H9 (cell line): ENCODE measurements at regions not wholly inside any gene's neighbourhood (a gene's known extent, or its start where the extent isn't known, plus 50 kb on each side); places are given as distances from the start of the nearest gene placed in this dataset.
A peak's percentile ranks its signal among the peaks of the same experiment; 100 is the strongest.

ENCODE experiments used
- DNase-seq: peaks from one replicate; pipeline ENCODE4 v3.0.0-alpha.2; 2017
- H2AFZ ChIP-seq: one replicate; pipeline ENCODE4 v1.6.1; 2013; ENCODE audit warnings: mild to moderate bottlenecking, low read length, control low read depth, moderate library complexity
- H2AK5ac ChIP-seq: 2 replicates; pipeline ENCODE4 v1.6.1; 2013; ENCODE audit warnings: low read length, control low read depth, mixed read lengths; ENCODE audit not compliant: insufficient read length
- H2BK120ac ChIP-seq: one replicate; pipeline ENCODE4 v1.6.1; 2013; ENCODE audit warnings: low read depth, mild to moderate bottlenecking, low read length, control low read depth, inconsistent platforms; ENCODE audit not compliant: poor library complexity, severe bottlenecking
- H2BK12ac ChIP-seq: 2 replicates; pipeline ENCODE4 v1.6.1; 2013; ENCODE audit warnings: low read length, control low read depth, mixed read lengths, low read depth; ENCODE audit not compliant: insufficient read length
- H2BK15ac ChIP-seq: 2 replicates; pipeline ENCODE4 v1.6.1; 2013; ENCODE audit warnings: low read depth, low read length, control low read depth
- H2BK20ac ChIP-seq: one replicate; pipeline ENCODE4 v1.6.1; 2013; ENCODE audit warnings: low read depth, mild to moderate bottlenecking, low read length, control low read depth, inconsistent platforms; ENCODE audit not compliant: poor library complexity, severe bottlenecking
- H2BK5ac ChIP-seq: 2 replicates; pipeline ENCODE4 v1.6.1; 2013; ENCODE audit warnings: low read length, control low read depth, mixed read lengths; ENCODE audit not compliant: insufficient read length
- H3K14ac ChIP-seq: 2 replicates; pipeline ENCODE4 v1.6.1; 2013; ENCODE audit warnings: low read length, control low read depth; ENCODE audit not compliant: insufficient read depth
- H3K18ac ChIP-seq: 2 replicates; pipeline ENCODE4 v1.6.1; 2013; ENCODE audit warnings: low read depth, mild to moderate bottlenecking, mixed read lengths, low read length, control low read depth; ENCODE audit not compliant: insufficient read length
- H3K23ac ChIP-seq: 2 replicates; pipeline ENCODE4 v1.6.1; 2013; ENCODE audit warnings: low read length, control low read depth, mixed read lengths, low read depth; ENCODE audit not compliant: insufficient read length
- H3K23me2 ChIP-seq: 2 replicates; pipeline ENCODE4 v1.6.1; 2013; ENCODE audit warnings: low read depth, mild to moderate bottlenecking, mixed read lengths, low read length, control low read depth; ENCODE audit not compliant: insufficient read length, poor library complexity, severe bottlenecking
- H3K27ac ChIP-seq: 2 replicates; pipeline ENCODE4 v1.5.1; 2013; ENCODE audit warnings: low read length, control low read depth, mixed read lengths, low read depth; ENCODE audit not compliant: insufficient read length
- H3K27me3 ChIP-seq: 2 replicates; pipeline ENCODE4 v1.6.1; 2013; ENCODE audit warnings: low read length, control low read depth, inconsistent platforms; ENCODE audit not compliant: insufficient read depth
- H3K4ac ChIP-seq: 2 replicates; pipeline ENCODE4 v1.6.1; 2013; ENCODE audit warnings: low read depth, mild to moderate bottlenecking, control low read depth, inconsistent platforms, low read length, moderate library complexity
- H3K4me1 ChIP-seq: 2 replicates; pipeline ENCODE4 v1.6.1; 2013; ENCODE audit warnings: low read length, control low read depth, inconsistent platforms; ENCODE audit not compliant: insufficient read depth
- H3K4me2 ChIP-seq: 2 replicates; pipeline ENCODE4 v1.6.1; 2013; ENCODE audit warnings: low read length, control low read depth, mixed read lengths; ENCODE audit not compliant: insufficient read length, insufficient read depth
- H3K56ac ChIP-seq: 2 replicates; pipeline ENCODE4 v1.6.1; 2013; ENCODE audit warnings: low read depth, mild to moderate bottlenecking, mixed read lengths, low read length, control low read depth; ENCODE audit not compliant: insufficient read length
- H3K79me1 ChIP-seq: 2 replicates; pipeline ENCODE4 v1.6.1; 2013; ENCODE audit warnings: low read depth, mild to moderate bottlenecking, moderate library complexity, low read length, control low read depth, inconsistent platforms; ENCODE audit not compliant: insufficient read depth, poor library complexity, severe bottlenecking
- H3K79me2 ChIP-seq: 2 replicates; pipeline ENCODE4 v1.6.1; 2013; ENCODE audit warnings: low read length, control low read depth, inconsistent platforms; ENCODE audit not compliant: insufficient read depth
- H3K9ac ChIP-seq: 2 replicates; pipeline ENCODE4 v1.6.1; 2013; ENCODE audit warnings: low read length, control low read depth, mixed read lengths; ENCODE audit not compliant: insufficient read length; ENCODE audit errors: extremely low read depth
- H3K9me3 ChIP-seq: one replicate; pipeline ENCODE4 v1.6.1; 2013; ENCODE audit warnings: low read depth, low read length, inconsistent platforms; ENCODE audit not compliant: control insufficient read depth
- H3T11ph ChIP-seq: one replicate; pipeline ENCODE4 v1.6.1; 2013; ENCODE audit warnings: mild to moderate bottlenecking, low read length, control low read depth, inconsistent platforms
- H4K20me1 ChIP-seq: one replicate; pipeline ENCODE4 v1.6.1; 2013; ENCODE audit not compliant: control insufficient read depth, insufficient read length, insufficient read depth
- H4K5ac ChIP-seq: 2 replicates; pipeline ENCODE4 v1.6.1; 2013; ENCODE audit warnings: low read depth, mild to moderate bottlenecking, mixed read lengths, low read length, control low read depth; ENCODE audit not compliant: insufficient read length
- H4K8ac ChIP-seq: replicated peaks from 2 replicates; pipeline ENCODE4 v1.6.1; 2013; ENCODE audit warnings: low read length, control low read depth, mixed read lengths, low read depth; ENCODE audit not compliant: insufficient read length
- H4K91ac ChIP-seq: 2 replicates; pipeline ENCODE4 v1.6.1; 2013; ENCODE audit warnings: low read depth, mild to moderate bottlenecking, moderate library complexity, mixed read lengths, low read length, control low read depth; ENCODE audit not compliant: insufficient read length
- H3K27ac Mint-ChIP-seq, 3 experiments: 2 replicates in 2 of 3; 3 replicates in 1 of 3; pipeline ENCODE4 v1.8.0; 2020 to 2021; ENCODE audit warnings: mixed read lengths in 3 of 3, mild to moderate bottlenecking in 1 of 3, moderate library complexity in 1 of 3
- H3K27me3 Mint-ChIP-seq: 2 replicates; pipeline ENCODE4 v1.8.0; 2021; ENCODE audit warnings: low read depth, mild to moderate bottlenecking, moderate library complexity, mixed read lengths
- H3K36me3 Mint-ChIP-seq, 3 experiments: 2 replicates in 2 of 3; 3 replicates in 1 of 3; pipeline ENCODE4 v1.8.0; 2020 to 2021; ENCODE audit warnings: low read depth in 3 of 3, mixed read lengths in 3 of 3; ENCODE audit not compliant: insufficient read depth in 1 of 3
- H3K4me1 Mint-ChIP-seq, 2 experiments: 2 replicates each; pipeline ENCODE4 v1.8.0; 2020; ENCODE audit warnings: mixed read lengths in 2 of 2
- H3K4me3 Mint-ChIP-seq, 2 experiments: 2 replicates in 1 of 2; 3 replicates in 1 of 2; pipeline ENCODE4 v1.8.0; 2020 to 2021; ENCODE audit warnings: mild to moderate bottlenecking in 2 of 2, mixed read lengths in 2 of 2, moderate library complexity in 1 of 2
- H3K9me3 Mint-ChIP-seq, 2 experiments: 2 replicates in 1 of 2; 3 replicates in 1 of 2; pipeline ENCODE4 v1.8.0; 2020; ENCODE audit warnings: mild to moderate bottlenecking in 2 of 2, mixed read lengths in 2 of 2, moderate library complexity in 1 of 2
- WGBS: extraction: QIAGEN DNeasy Blood & Tissue Kit; methylation state at CpG from one replicate; pipeline ENCODE4 v1.1.7; 2013; ENCODE audit warnings: missing lambda C conversion rate, low lambda C conversion rate, mixed read lengths; ENCODE audit not compliant: insufficient read length; ENCODE audit errors: extremely low coverage; 5-methylcytosine and 5-hydroxymethylcytosine counted together
- TF ChIP-seq, protein P1 (sequence below): fragments of 200-600 bp; sonication (generic); conservative IDR thresholded peaks from 3 replicates; pipeline ENCODE4 v1.8.0; 2021; ENCODE audit warnings: antibody characterized with exemption, mild to moderate bottlenecking

GRCh38 chr4:181432335-181432734 is 810.9 kb upstream of the TENM3 start:
- no peaks in the 10 kb centered on the region for H3K36me3 Mint-ChIP-seq
- Histone ChIP-seq H2BK5ac (no peak overlapping the region), H2AFZ (no peak overlapping the region), H4K20me1 (no peaks in the 10 kb centered on the region), H3K9ac (no peak overlapping the region), H3K23ac (no peak overlapping the region), H4K8ac (no peak overlapping the region), H4K91ac (no peak overlapping the region), H3K4me1 (peaks cover 5% of the 10 kb centered on the region; the same call in 1 of the 2 replicates), H3K9me3 (no peaks in the 10 kb centered on the region), H3K27ac (no peak overlapping the region), H2BK15ac (no peak overlapping the region), H4K5ac (no peak overlapping the region), H2BK12ac (no peak overlapping the region), H3T11ph (no peak overlapping the region), H3K79me2 (no peaks in the 10 kb centered on the region), H3K14ac (peak overlapping the region; percentile 52; the same call in 1 of the 2 replicates), H3K4ac (no peak overlapping the region), H2BK20ac (no peak overlapping the region), H3K4me2 (peak overlapping the region; percentile 22), H3K18ac (no peak overlapping the region), H3K56ac (no peak overlapping the region), H3K27me3 (no peaks in the 10 kb centered on the region), H2BK120ac (no peak overlapping the region), H3K79me1 (no peaks in the 10 kb centered on the region), H2AK5ac (no peak overlapping the region), H3K23me2 (no peaks in the 10 kb centered on the region)
- peaks cover 13 to 14% of the 10 kb centered on the region in 2 experiments for H3K4me1 Mint-ChIP-seq
- TF ChIP-seq, protein P1, sequence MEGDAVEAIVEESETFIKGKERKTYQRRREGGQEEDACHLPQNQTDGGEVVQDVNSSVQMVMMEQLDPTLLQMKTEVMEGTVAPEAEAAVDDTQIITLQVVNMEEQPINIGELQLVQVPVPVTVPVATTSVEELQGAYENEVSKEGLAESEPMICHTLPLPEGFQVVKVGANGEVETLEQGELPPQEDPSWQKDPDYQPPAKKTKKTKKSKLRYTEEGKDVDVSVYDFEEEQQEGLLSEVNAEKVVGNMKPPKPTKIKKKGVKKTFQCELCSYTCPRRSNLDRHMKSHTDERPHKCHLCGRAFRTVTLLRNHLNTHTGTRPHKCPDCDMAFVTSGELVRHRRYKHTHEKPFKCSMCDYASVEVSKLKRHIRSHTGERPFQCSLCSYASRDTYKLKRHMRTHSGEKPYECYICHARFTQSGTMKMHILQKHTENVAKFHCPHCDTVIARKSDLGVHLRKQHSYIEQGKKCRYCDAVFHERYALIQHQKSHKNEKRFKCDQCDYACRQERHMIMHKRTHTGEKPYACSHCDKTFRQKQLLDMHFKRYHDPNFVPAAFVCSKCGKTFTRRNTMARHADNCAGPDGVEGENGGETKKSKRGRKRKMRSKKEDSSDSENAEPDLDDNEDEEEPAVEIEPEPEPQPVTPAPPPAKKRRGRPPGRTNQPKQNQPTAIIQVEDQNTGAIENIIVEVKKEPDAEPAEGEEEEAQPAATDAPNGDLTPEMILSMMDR, result no peak
- H3K4me3 Mint-ChIP-seq, result no peak overlapping the region
- no CpG with 5 or more reads among the region's 6 CpGs for WGBS
- H3K27me3 Mint-ChIP-seq, result no peaks in the 10 kb centered on the region
- H3K9me3 Mint-ChIP-seq, result no peaks in the 10 kb centered on the region; a peak in 2 of 5 replicates
- DNase-seq, result peak; percentile 58
- H3K27ac Mint-ChIP-seq, result no peak overlapping the region
